ENCODE measurements at regions not wholly inside any gene's neighbourhood (a gene's known extent, or its start where the extent isn't known, plus 50 kb on each side); places are given as distances from the start of the nearest gene placed in this dataset.
"Not testable (repeated sequence)": the region's sequence is repeated elsewhere in the genome, so short reads cannot be mapped to it uniquely, and the experiment has no call there.

DNA sequence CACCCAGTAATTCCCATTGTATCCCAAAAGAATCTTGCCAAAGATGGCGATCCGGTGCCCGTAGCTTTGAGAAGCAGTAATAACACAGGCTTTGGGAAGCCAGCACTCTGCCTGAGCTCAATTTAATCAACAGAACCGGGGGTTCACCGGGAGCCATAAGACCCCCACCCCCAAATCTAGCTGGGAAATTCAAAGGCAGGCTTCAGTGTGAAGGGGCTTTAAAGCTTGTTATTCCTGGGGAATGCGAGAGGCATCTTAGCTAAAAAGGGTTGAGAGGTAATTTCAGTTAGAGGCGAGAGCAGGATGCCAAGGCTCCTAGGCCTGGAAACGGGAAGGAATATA lies 78.4 kb upstream of the METTL9 start:
- H3K36me3 ChIP-seq (ENCODE audit: control insufficient read depth, insufficient read depth, low read length); H3K4me3 ChIP-seq (ENCODE audit: low read depth, low read length); DNase-seq (ENCODE audit: low read depth); H3K27me3 ChIP-seq (ENCODE audit: control insufficient read depth, insufficient read depth, low read length); POLR2A ChIA-PET; CTCF ChIA-PET: not testable (repeated sequence)

DNA sequence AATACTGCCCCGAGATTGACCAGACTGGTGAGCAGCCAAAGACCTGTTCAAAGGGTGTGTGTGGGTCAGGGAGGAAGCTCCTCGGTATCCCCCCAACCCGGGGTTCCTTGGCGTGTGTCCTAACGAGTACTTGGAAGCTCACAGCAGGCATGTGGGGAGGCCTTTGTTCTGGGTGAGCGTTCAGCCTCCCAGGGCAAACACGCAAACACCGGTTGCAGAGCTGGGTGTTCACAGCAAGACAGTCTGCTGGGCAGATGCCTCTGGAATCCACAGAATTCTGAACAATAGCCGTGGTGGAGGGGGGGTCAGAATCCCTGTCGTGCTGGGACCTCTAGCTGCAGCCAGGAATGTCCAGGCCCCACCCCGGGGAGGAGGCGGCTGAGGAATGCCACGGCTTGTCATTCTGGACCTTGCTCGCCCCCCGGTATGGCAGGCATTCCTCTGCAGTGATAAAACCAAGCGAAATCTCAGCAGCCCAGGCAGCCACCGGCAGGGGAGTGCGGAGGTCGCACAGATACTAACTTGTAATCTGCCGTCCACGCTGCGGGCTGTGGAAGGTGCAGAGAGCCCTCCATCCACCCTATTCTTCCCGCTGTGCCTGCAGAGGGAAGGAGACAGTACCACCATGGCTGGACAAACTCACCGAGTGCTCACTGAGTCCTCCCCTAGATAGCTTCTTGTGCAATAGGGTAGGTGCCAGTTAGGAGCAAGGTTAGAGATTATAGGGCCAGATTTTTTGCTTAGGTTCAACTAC lies 77.8 kb upstream of the METTL9 start:
- H3K36me3 ChIP-seq (ENCODE audit: control insufficient read depth, insufficient read depth, low read length); H3K27me3 ChIP-seq (ENCODE audit: control insufficient read depth, insufficient read depth, low read length); CTCF ChIA-PET; POLR2A ChIA-PET: not testable (repeated sequence)
- DNase-seq (ENCODE audit: low read depth) = peak; percentile 55
- TF ChIP-seq, protein P1, sequence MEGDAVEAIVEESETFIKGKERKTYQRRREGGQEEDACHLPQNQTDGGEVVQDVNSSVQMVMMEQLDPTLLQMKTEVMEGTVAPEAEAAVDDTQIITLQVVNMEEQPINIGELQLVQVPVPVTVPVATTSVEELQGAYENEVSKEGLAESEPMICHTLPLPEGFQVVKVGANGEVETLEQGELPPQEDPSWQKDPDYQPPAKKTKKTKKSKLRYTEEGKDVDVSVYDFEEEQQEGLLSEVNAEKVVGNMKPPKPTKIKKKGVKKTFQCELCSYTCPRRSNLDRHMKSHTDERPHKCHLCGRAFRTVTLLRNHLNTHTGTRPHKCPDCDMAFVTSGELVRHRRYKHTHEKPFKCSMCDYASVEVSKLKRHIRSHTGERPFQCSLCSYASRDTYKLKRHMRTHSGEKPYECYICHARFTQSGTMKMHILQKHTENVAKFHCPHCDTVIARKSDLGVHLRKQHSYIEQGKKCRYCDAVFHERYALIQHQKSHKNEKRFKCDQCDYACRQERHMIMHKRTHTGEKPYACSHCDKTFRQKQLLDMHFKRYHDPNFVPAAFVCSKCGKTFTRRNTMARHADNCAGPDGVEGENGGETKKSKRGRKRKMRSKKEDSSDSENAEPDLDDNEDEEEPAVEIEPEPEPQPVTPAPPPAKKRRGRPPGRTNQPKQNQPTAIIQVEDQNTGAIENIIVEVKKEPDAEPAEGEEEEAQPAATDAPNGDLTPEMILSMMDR (IDR thresholded peaks at IDR 0.05; ENCODE audit: insufficient read depth, low read depth, low read length) = peak; percentile 45; the same call in 1 of the 2 replicates
- 0 out of 2 replicates have a peak overlapping the region, but pooled peaks have one; percentile 13 for H3K4me3 ChIP-seq (ENCODE audit: low read depth, low read length)

DNA sequence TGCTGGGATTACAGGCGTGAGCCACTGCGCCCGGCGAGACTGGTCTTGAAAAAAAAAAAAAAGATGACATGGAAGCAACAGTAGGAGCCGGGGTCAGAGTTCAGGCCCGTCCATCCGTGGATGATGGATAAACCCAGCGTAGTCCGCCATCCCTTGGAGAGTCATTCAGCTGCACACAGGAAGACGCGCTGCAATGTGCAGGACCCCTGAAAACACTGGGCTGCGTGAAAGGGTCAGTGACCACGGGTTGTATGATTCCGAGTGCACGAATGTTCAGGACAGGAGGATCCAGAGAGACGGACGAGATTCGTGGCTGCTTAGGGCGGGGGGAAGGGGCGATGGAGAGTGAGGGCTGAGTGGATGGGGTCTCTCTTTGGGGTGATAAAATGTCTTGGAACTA lies 76.5 kb upstream of the METTL9 start:
- H3K27me3 ChIP-seq (ENCODE audit: control insufficient read depth, insufficient read depth, low read length); POLR2A ChIA-PET; H3K36me3 ChIP-seq (ENCODE audit: control insufficient read depth, insufficient read depth, low read length); H3K4me3 ChIP-seq (ENCODE audit: low read depth, low read length); DNase-seq (ENCODE audit: low read depth): not testable (repeated sequence)
- CTCF ChIA-PET = interaction anchor here (0.6 kb wide), 1 partner anchor 1107 kb away, joined by 3 read pairs; no protein-coding TSS in a partner anchor

DNA sequence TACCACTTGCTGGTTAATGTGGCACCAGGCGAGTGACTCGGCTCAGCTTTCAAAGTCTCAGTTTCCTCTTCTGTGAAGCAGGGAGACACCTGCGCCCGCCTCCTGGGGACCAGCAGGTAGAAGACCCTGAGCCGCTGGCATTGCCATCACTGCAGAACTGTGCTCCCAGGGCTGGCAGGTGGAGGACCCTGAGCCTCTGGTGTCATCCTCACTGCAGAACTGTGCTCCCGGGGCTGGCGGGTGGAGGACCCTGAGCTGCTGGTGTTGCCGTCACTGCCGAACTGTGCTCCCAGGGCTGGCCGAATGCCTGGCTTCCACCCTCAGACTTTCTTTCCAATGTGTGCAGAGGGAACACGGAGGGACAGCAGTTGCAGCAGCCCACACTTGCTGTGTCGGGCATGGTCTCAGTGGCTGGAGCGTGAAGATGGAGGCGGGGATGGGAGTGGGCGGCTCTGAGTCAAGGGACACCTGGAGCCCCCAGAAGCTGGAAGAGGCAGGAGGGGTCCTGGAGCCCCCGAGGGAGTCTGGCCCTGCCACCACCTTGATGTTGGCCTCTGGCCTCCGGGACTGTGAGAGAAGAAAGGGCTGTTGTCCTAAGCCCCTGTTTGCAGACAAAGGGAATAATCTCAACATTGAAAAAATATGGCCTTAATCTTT lies 75.8 kb upstream of the METTL9 start:
- TF ChIP-seq, protein P1 (IDR thresholded peaks at IDR 0.05; ENCODE audit: insufficient read depth, low read depth, low read length) = no peak
- H3K36me3 ChIP-seq (ENCODE audit: control insufficient read depth, insufficient read depth, low read length) = no peaks in the 10 kb centered on the region
- H3K27me3 ChIP-seq (ENCODE audit: control insufficient read depth, insufficient read depth, low read length) = no peaks in the 10 kb centered on the region
- no peak overlapping the region for H3K4me3 ChIP-seq (ENCODE audit: low read depth, low read length)
- no peak for DNase-seq (ENCODE audit: low read depth)
- ChIA-PET POLR2A (no interaction called here), CTCF (interaction anchor here (0.6 kb wide), 1 partner anchor 1106 kb away, joined by 3 read pairs; no protein-coding TSS in a partner anchor)

DNA sequence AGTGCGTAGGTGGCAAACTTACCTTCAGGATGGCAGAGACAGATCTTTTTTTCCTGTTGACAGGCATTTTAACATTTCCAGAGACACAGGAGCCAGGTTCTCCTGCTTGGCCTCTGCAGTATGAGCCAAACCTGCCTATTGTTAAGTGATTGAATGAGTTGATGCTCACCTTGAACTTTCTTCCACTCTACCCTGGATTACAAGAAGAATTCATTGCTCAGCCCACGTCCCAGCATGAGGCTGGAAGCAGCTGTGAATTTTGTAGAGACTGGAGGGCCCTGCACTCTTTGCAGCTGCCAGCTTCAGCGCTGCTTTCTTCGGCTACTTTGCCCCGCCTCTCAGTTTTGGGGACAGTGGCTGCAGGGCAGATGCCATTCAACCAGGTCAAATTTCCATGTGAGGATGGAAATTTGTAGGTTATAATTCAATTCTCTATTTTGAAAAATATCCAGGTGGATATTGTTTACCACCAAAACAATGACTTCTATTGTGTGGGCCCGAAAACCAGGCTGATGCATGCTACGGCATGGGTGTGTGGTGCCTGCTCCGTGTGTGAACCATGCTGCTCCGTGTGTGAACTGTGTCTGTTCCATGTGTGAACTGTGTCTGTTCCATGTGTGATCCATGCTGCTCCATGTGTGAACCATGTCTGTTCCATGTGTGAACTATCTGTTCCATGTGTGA lies 75.2 kb upstream of the METTL9 start:
- DNase-seq (ENCODE audit: low read depth) = no peak
- TF ChIP-seq, protein P1 (IDR thresholded peaks at IDR 0.05; ENCODE audit: insufficient read depth, low read depth, low read length) = no peak
- H3K4me3 ChIP-seq (ENCODE audit: low read depth, low read length) = no peak overlapping the region
- CTCF ChIA-PET = no interaction called here
- no peaks in the 10 kb centered on the region for H3K36me3 ChIP-seq (ENCODE audit: control insufficient read depth, insufficient read depth, low read length)
- H3K27me3 ChIP-seq (ENCODE audit: control insufficient read depth, insufficient read depth, low read length) = no peaks in the 10 kb centered on the region
- POLR2A ChIA-PET = interaction anchor here (0.6 kb wide), 1 partner anchor 635 kb away, joined by 7 read pairs; no protein-coding TSS in a partner anchor

DNA sequence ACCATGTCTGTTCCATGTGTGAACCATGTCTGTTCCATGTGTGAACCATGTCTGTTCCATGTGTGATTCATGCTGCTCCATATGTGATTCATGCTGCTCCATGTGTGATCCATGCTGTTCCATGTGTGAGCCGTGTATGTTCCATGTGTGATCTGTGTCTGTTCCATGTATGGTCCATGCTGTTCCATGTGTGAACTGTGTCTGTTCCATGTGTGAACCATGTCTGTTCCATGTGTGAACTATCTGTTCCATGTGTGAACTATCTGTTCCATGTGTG lies 74.7 kb upstream of the METTL9 start:
- CTCF ChIA-PET; H3K4me3 ChIP-seq (ENCODE audit: low read depth, low read length); H3K36me3 ChIP-seq (ENCODE audit: control insufficient read depth, insufficient read depth, low read length); H3K27me3 ChIP-seq (ENCODE audit: control insufficient read depth, insufficient read depth, low read length); DNase-seq (ENCODE audit: low read depth): not testable (repeated sequence)
- POLR2A ChIA-PET = interaction anchor here (0.6 kb wide), 1 partner anchor 635 kb away, joined by 7 read pairs; no protein-coding TSS in a partner anchor
